ENCODE measurements at regions not wholly inside any gene's neighbourhood (a gene's known extent, or its start where the extent isn't known, plus 50 kb on each side); places are given as distances from the start of the nearest gene placed in this dataset.

DNA sequence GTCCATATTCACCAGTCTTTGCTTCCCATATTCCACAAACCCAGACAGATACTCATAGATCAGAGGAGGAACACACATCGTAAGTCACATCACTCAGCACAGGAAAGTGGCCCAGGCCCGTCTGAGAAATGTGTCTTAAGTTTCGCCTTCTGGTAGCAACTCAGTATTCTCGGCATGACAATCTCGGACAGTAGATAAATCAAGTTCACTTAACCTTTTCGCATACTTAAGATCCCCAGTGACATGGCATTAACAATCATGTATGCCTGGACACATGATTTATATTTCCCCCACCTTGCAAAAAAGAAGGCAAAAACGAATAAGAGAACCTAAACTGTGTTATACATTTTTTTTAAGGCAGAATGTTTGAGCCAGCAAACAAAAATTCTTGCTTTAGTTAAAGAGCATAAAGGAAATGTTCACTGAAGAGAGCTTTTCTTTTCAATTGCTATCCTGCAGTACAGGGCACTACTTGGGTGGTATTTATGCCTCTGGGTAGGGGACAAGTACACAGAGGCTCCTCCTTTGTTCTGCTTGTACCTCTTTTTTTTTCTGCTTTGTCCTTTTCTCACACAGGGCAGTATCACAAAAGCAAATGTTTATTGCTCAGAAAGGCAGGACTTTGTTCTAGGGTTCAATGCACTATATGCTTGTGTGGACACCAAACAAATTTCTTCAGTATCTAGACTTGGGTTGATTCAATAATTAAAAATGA lies 360.6 kb downstream of the TDRD3 start:
- no TSS peak for BruUV-seq (replicated peaks)
- Histone ChIP-seq H3K9ac (ENCODE audit: low read length) (no peak overlapping the region), H3K4me1 (ENCODE audit: insufficient read depth, low read length) (peaks cover 13% of the 10 kb centered on the region; the same call in 1 of the 2 replicates), H2AFZ (ENCODE audit: low read length) (no peak overlapping the region), H3K4me2 (ENCODE audit: low read length) (no peak overlapping the region), H3K27ac (ENCODE audit: low read length) (no peak overlapping the region), H3K4me3 (ENCODE audit: low read length) (no peak overlapping the region), H3K27me3 (ENCODE audit: low read length) (no peaks in the 10 kb centered on the region), H3K9me2 (replicated peaks; ENCODE audit: low read length) (no peaks in the 10 kb centered on the region), H3K9me3 (ENCODE audit: low read length) (no peaks in the 10 kb centered on the region), H3K79me2 (ENCODE audit: low read length) (no peaks in the 10 kb centered on the region), H3F3A (ENCODE audit: low read length, unreplicated experiment) (no peaks in the 10 kb centered on the region), H4K20me1 (ENCODE audit: low read length) (no peaks in the 10 kb centered on the region), H3K36me3 (ENCODE audit: low read depth, low read length) (no peaks in the 10 kb centered on the region)
- DNase-seq (no peak), ATAC-seq (no peak)
- intact Hi-C loops (cut with micrococcal nuclease): loop anchor here (5.0 kb wide), 1 partner anchor 115 kb away; no protein-coding TSS in a partner anchor
- CTCF ChIA-PET: no interaction called here
- POLR2A ChIA-PET (ENCODE audit: unreplicated experiment): no interaction called here
- TF ChIP-seq EZH2 (IDR thresholded peaks at IDR 0.05; ENCODE audit: low read length, unreplicated experiment) (no peak), CTCF (conservative IDR thresholded peaks at IDR 0.05; ENCODE audit: low read depth, low read length) (no peak), EZH2phosphoT487 (IDR thresholded peaks at IDR 0.05; ENCODE audit: borderline replicate concordance, low read length) (no peak)

- no peak overlapping the region for H3K4me2 ChIP-seq (ENCODE audit: low read length)
- H3K36me3 ChIP-seq (ENCODE audit: low read depth, low read length): no peaks in the 10 kb centered on the region
- H2AFZ ChIP-seq (ENCODE audit: low read length): no peak overlapping the region
- TF ChIP-seq EZH2 (IDR thresholded peaks at IDR 0.05; ENCODE audit: low read length, unreplicated experiment) (no peak), CTCF (conservative IDR thresholded peaks at IDR 0.05; ENCODE audit: low read depth, low read length) (no peak), EZH2phosphoT487 (IDR thresholded peaks at IDR 0.05; ENCODE audit: borderline replicate concordance, low read length) (no peak)
- no peak overlapping the region for H3K4me3 ChIP-seq (ENCODE audit: low read length)
- DNase-seq (peak; percentile 8), ATAC-seq (no peak)
- POLR2A ChIA-PET (ENCODE audit: unreplicated experiment): no interaction called here
- no peaks in the 10 kb centered on the region for H3K79me2 ChIP-seq (ENCODE audit: low read length)
- intact Hi-C loops (cut with micrococcal nuclease): loop anchor here (5.0 kb wide), 1 partner anchor 116 kb away; no protein-coding TSS in a partner anchor
- CTCF ChIA-PET: interaction anchor here (0.7 kb wide), 1 partner anchor 34 kb away, joined by 3 read pairs; no protein-coding TSS in a partner anchor
- no peaks in the 10 kb centered on the region for H4K20me1 ChIP-seq (ENCODE audit: low read length)
- H3K9me2 ChIP-seq (replicated peaks; ENCODE audit: low read length): no peaks in the 10 kb centered on the region
- no TSS peak for BruUV-seq (replicated peaks)
- H3K9ac ChIP-seq (ENCODE audit: low read length): no peak overlapping the region
- H3F3A ChIP-seq (ENCODE audit: low read length, unreplicated experiment): no peaks in the 10 kb centered on the region
- H3K9me3 ChIP-seq (ENCODE audit: low read length): no peaks in the 10 kb centered on the region
- H3K4me1 ChIP-seq (ENCODE audit: insufficient read depth, low read length): peaks cover 13% of the 10 kb centered on the region; the same call in 1 of the 2 replicates
- no peaks in the 10 kb centered on the region for H3K27me3 ChIP-seq (ENCODE audit: low read length)
- H3K27ac ChIP-seq (ENCODE audit: low read length): no peak overlapping the region
Measured at GRCh38 chr13:60756306-60756705, 359.3 kb downstream of the TDRD3 start.
